HG03565 (cell line): ENCODE measurements at regions not wholly inside any gene's neighbourhood (a gene's known extent, or its start where the extent isn't known, plus 50 kb on each side); places are given as distances from the start of the nearest gene placed in this dataset.

Source experiments
- ATAC-seq: cut with Tn5 transposase; IDR thresholded peaks from one replicate; pipeline ENCODE4 v1.9.1; 2021; ENCODE audit warnings: mild to moderate bottlenecking, moderate library complexity; ENCODE audit not compliant: unreplicated experiment

- no peak for ATAC-seq
Observed at GRCh38 chr22:27298332-27298731, 503.2 kb downstream of the MN1 start.

- ATAC-seq: no peak
Observed at GRCh38 chr22:27298742-27299141, 502.8 kb downstream of the MN1 start.

- no peak for ATAC-seq
Observed at GRCh38 chr22:27299181-27300085, 502.1 kb downstream of the MN1 start.

GRCh38 chr22:27300536-27301285 lies 500.8 kb downstream of the MN1 start:
- ATAC-seq: no peak

- ATAC-seq: no peak
Observed at GRCh38 chr22:27302501-27302900, 499.1 kb downstream of the MN1 start.

- no peak for ATAC-seq
Observed at GRCh38 chr22:27303718-27304117, 497.8 kb downstream of the MN1 start.

GRCh38 chr22:27306771-27307170 lies 494.8 kb downstream of the MN1 start:
- ATAC-seq: no peak

GRCh38 chr22:27307545-27308247 lies 493.9 kb downstream of the MN1 start:
- no peak for ATAC-seq

- no peak for ATAC-seq
Observed at GRCh38 chr22:27308513-27308912, 493.0 kb downstream of the MN1 start.

GRCh38 chr22:27309697-27310096 lies 491.9 kb downstream of the MN1 start:
- ATAC-seq: no peak

- ATAC-seq: no peak
Observed at GRCh38 chr22:27310966-27311697, 490.4 kb downstream of the MN1 start.

GRCh38 chr22:27311698-27312550 lies 489.6 kb downstream of the MN1 start:
- no peak for ATAC-seq

- ATAC-seq: no peak
Observed at GRCh38 chr22:27312565-27312964, 489.0 kb downstream of the MN1 start.

GRCh38 chr22:27312966-27313855 lies 488.3 kb downstream of the MN1 start:
- no peak for ATAC-seq

GRCh38 chr22:27314276-27314807 lies 487.2 kb downstream of the MN1 start:
- no peak for ATAC-seq

- no peak for ATAC-seq
Observed at GRCh38 chr22:27315833-27316232, 485.7 kb downstream of the MN1 start.

- ATAC-seq: no peak
Observed at GRCh38 chr22:27317096-27317495, 484.5 kb downstream of the MN1 start.

GRCh38 chr22:27317971-27318428 lies 483.6 kb downstream of the MN1 start:
- no peak for ATAC-seq
